DMS 273 (cell line): ENCODE measurements at regions not wholly inside any gene's neighbourhood (a gene's known extent, or its start where the extent isn't known, plus 50 kb on each side); places are given as distances from the start of the nearest gene placed in this dataset.
"Not testable (repeated sequence)": the region's sequence is repeated elsewhere in the genome, so short reads cannot be mapped to it uniquely, and the experiment has no call there.

Source experiments
- DNase-seq: peaks from one replicate; lab custom pipeline; 2025; ENCODE audit not compliant: unreplicated experiment; lab: John Stamatoyannopoulos, UW

DNA sequence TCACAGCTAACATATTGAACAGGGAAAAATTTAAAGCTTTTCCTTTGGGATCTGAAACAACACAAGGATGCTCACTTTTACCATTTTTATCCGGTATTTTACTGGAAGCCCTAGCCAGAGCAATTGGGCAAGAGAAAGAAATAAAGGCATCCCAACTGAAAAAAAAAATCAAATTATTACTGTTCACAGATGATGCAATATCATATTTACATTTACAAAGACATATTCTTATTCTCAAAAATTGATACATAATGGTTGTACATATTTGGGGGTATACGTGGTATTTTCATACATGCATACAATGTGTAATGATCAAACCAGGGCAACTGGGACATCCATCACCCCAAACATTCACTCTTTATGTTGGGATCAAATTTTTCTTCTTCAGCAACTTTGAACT lies 337.0 kb upstream of the SLC7A11 start:
- no peak for DNase-seq

DNA sequence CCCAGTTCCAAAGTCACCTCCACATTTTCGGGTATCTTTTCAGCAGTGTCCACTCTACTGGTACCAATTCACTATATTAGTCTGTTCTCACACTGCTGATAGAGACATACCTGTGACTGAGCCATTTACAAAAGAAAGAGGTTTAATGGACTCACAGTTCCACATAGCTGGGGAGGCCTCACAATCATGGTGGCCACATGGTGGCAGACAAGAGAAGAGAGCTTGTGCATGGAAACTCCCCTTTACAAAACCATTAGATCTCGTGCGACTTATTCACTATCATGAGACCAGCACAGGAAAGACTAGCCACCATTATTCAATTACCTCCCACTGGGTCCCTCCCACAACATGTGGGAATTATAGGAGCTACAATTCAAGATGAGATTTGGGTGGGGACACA lies 335.7 kb upstream of the SLC7A11 start:
- not testable (repeated sequence) for DNase-seq

GRCh38 chr4:138577145-138577544 lies 335.0 kb upstream of the SLC7A11 start:
- no peak for DNase-seq

DNA sequence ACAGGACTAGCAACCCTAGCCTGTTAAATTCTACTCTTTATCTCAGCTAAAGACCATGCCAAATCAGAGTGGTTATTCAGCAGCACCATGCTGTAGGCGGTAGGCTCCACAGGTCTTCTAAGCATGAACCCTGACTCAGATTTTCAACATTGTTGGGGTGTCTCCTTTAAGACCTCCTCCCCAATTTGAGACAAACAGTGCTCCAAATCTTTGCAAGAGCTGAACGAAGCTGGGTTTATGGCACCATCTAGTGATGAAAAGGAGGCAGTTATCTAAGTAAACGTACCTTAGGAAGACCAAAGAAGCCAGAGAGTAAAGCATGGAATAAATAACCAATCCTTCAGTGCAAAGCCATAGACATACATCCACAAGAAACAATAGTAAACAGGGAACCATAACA lies 334.5 kb upstream of the SLC7A11 start:
- DNase-seq: peak; percentile 28

GRCh38 chr4:138573246-138573645 lies 331.1 kb upstream of the SLC7A11 start:
- DNase-seq: no peak

DNA sequence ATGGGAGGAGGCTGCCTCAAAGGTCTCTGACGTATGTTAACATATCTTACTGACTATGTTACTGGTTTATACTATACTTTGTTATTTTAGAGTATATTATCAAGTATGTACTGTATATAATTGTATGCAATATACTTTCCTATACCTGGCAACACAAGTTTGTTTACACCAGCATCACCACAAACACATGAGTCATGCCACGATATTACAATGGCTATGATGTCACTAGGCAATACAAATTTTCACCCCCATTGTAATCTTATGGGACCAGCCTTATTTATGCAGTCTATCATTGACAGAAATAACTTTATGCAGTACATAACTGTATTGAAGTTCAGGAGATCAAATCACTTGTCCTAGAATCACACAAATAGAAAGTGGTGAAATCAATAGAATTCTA lies 329.9 kb upstream of the SLC7A11 start:
- DNase-seq: no peak

DNA sequence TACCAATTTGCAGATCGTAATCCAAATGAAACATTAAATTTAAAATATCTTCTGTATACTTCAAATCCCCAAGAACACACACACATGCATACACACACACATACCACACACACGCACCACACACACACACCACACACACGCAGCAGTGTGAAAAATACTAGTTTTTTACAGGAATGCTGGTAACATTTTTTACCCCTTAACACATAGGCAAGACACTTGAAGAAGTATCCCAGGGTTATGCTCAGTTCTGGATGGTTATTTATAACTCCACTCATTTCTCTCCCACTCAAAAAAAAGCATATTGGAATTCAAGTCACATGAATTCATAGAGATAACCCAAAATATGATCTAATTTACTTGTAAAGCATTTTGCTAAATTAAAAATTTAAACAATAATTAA lies 325.5 kb upstream of the SLC7A11 start:
- DNase-seq: no peak

DNA sequence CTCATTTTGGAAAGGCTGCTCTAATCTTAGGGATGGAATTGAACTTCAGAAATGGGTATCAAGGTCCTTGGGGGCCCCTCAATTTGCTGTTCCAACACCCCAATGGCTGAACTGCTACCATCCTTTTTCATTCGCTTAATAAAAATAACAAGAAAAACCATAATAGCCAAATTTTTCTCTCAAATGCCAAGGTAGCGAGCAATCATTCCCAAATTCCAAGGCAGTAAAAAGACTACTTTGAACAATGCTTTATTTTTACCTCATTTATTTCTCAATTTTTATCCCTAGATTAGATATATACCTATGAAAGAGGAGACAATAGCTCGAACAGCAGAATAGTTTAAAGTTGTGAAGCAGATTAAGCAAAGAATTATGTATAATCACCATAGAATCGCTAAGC lies 323.4 kb upstream of the SLC7A11 start:
- no peak for DNase-seq

DNA sequence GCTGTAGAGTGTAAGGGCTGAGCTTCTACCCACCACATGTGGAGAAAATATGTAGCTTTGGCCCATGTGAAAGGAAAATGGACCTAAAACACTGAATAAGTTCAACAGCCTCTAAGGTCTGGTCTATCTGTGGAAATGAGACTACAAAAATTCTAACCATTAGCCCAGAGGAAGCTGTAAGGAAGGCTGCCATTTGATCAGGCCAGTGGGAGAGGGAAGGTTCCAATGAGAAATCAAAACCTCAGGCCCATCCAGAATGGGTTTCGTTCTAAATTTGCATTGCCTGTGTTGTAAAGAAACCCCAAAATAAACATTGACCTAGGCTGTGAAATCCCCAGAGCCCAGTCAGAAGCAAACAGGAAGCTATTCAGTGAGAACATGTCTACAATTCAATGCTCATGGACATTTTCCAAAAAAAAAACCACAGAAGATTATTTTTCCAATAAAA lies 320.4 kb upstream of the SLC7A11 start:
- DNase-seq: no peak

DNA sequence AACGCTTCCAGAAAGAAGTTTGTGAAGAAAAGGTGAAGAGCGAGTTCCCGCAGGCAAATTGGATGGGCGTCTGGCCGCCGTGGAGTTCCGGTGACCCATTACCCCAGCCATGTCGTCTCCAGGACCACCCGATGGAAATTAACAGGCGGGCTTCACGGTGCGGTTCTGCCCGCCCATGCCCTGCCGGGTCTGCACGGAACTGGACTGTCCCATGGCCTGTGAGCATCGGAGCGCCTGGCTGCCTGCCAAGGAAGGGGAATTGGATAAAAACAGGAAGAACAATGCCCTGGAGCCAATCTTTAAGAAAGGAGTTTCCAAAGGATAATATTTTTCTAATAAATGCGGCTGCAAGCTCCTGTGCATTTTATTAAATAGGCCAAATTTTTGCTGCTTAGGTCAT lies 319.8 kb upstream of the SLC7A11 start:
- DNase-seq: no peak

DNA sequence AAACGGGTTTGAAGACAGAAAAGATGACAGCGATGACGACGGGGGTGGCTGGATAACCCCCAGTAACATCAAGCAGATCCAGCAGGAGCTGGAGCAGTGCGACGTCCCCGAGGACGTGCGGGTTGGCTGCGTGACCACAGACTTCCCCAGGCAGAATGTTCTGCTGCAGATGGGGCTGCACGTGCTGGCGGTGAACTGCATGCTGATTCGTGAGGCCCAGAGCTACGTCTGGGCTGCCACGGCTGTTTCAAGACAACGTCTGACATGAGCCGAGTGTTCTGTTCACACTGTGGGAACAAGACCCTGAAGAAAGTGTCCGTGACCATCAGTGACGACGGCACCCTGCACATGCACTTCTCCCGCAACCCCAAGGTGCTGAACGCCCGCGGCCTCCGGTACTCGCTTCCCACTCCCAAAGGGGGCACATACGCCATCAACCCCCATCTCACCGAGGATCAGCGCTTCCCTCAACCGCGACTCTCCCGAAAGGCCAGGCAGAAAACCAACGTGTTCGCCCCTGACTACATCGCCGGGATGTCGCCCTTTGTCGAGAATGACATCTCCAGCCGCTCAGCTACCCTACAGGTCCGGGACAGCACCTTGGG lies 319.2 kb upstream of the SLC7A11 start:
- no peak for DNase-seq

DNA sequence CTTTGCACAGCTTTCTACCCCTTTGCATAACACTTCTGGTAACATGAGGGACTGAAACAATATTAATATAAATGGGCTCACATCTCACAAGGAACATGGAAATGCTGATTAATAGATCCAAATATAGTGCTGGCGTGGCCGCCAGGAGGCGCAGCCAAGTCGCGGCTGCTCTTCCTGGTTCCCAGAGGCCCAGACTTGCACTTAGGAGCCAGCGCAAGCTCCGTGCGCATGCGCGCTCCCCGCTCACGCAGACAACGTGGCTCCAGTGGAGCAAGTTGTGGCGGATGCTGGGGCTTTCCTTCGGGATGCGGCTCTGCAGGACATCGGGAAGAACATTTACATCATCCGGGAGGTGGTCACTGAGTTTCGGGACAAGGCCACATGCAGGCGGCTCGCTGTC lies 318.3 kb upstream of the SLC7A11 start:
- DNase-seq: no peak

DNA sequence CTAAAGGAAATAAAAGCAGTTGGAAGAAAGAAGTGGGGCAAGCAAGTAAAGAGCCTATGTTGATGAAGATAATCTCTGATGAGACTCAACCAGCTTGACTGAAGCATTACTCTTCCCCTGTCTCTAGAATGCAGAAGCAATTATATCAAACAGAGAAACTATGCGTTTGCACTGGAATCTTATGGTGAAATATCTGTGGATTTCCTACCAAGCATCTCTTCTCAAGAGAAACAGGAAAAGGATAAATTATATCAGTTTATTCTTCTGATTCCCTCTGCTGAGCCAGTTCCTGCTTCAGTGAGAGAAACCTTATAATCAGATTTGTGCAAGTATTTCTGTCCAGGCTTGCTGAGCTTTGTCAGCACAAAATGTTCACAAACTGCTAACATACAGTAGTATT lies 316.7 kb upstream of the SLC7A11 start:
- no peak for DNase-seq

DNA sequence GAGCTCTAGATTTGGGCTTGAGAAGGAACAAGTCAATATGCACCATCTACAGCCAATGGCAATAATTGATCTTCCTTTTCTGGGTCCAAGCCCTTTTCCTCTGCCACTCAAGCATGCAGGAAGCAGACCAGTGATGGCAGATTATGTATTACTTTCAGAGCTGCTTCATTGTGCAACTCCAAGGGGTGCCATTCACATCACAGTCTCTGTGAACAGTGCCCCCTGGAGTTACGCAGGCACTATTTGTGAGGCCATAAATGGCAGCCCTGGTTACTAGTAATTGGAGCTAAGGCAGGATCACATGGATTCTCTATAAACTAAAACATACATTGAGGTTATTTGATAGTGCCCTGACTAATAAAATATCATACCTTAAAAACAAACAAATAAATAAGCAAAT lies 313.4 kb upstream of the SLC7A11 start:
- DNase-seq: peak; percentile 14

DNA sequence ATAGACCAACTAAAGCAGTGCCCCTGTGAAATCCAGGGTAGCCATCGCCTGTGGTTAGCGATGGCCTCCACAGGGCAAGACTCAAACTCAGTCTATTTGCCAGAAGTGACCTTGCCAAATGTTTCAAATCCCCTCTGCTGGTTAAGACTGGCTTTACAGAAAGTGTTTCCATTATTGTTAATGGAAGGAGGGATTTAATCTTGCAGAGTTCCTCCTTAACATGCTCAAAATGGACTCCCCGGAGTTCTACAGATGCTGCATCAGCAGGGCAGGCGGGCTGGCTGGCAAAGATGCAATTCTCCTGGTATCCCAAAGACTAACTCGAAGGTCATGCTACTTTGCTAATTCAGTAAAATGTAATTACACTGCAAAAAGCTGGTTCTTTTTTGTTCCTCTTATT lies 313.0 kb upstream of the SLC7A11 start:
- DNase-seq: peak; percentile 15

DNA sequence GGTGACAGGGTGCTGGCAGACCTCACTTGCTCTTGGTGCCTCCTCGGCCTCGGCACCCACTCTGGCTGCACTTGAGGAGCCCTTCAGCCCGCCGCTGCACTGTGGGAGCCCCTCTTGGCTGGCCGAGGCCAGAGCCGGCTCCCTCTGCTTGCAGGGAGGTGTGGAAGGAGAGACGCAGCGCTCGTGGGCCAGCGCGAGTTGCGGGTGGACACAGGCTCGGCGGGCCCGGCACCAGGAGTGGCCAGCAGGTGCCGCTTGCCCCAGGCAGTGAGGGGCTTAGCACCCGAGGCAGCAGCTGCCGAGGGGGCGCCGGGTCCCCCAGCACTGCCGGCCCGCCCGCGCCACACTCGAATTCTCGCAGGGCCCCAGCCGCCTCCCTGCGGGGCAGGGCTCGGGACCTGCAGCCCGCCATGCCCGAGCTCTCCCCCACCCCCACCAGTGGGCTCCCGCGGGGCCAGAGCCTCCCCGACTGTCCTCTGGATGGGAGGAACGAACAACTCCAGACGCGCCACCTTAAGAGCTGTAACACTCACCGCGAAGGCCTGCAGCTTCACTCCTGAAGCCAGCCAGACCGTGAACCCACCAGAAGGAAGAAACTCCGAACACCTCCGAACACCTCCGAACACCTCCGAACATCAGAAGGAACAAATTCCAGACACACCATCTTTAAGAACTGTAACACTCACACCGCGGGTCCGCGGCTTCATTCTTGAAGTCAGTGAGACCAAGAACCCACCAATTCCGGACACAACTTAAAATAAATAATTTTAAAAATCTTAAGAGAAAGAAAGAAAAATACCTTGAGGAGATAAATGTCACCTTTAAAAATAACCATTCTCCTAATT lies 311.1 kb upstream of the SLC7A11 start:
- DNase-seq: no peak

GRCh38 chr4:138542191-138542776 lies 300.1 kb upstream of the SLC7A11 start:
- DNase-seq: no peak

GRCh38 chr4:138540056-138540800 lies 298.1 kb upstream of the SLC7A11 start:
- DNase-seq: no peak

- no peak for DNase-seq
These were observed 296.6 kb upstream of the SLC7A11 start for GRCh38 chr4:138538743-138539142.

DNA sequence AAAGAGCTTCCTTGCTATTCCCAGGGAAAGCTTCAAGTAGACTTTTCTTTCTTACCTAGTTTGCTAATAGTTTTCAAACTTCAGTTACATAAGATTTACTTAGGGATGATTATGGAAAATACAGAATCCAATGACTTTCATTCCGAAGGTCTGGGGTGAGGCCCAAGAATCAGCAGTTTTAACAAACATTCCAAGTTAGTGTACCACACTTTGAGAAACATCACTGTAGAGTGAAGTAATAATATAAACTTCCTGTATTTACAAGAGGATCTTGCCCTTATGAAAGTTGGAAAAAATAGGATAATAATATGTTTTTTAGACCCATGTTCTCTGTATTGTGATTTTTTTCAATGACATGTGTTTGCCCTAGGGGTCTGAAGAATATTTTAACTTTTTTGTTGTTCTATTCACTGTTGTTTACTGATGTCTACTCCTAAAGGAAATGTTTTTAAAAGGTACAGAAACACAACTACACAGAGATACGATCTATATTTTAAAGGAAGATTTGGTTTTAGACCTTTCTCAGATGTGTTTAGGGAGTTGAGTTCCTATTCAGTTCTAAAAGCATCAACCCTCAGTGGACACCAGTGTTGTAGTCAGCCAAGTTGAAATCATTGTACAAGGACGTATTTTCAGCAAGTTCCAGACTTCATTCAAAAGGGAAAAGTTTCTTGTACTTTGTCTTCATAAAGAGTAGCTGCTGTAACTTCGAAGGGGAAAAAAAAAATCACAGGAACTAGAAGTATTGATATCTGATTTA lies 295.8 kb upstream of the SLC7A11 start:
- DNase-seq: no peak

- no peak for DNase-seq
These were observed 293.2 kb upstream of the SLC7A11 start for GRCh38 chr4:138535316-138535715.
